Keratinocyte (primary cell): ENCODE measurements at regions not wholly inside any gene's neighbourhood (a gene's known extent, or its start where the extent isn't known, plus 50 kb on each side); places are given as distances from the start of the nearest gene placed in this dataset.

ENCODE experiments used
- DNase-seq: peaks from one replicate; pipeline ENCODE4 v3.0.0-alpha.2; 2011; ENCODE audit warnings: low read depth, missing footprints, low spot score
- FAIRE-seq: peaks from 2 replicates; lab custom pipeline; 2011; peaks lifted over from hg19 to GRCh38; lab: Jason Lieb, UNC
- H2AFZ ChIP-seq: 2 replicates; pipeline ENCODE4 v1.6.0; 2012; ENCODE audit warnings: low read length, control low read depth, inconsistent platforms; ENCODE audit not compliant: control insufficient read depth
- H3K27ac ChIP-seq: 2 replicates; pipeline ENCODE4 v1.5.1; 2011; ENCODE audit warnings: low read length; ENCODE audit not compliant: control insufficient read depth, insufficient read depth
- H3K27me3 ChIP-seq: 3 replicates; pipeline ENCODE4 v1.6.0; 2011; ENCODE audit warnings: low read length; ENCODE audit not compliant: control insufficient read depth, insufficient read depth; ENCODE audit errors: extremely low read depth
- H3K36me3 ChIP-seq, 2 experiments: 2 replicates in 1 of 2; 3 replicates in 1 of 2; pipeline ENCODE4 v1.5.1; 2011; ENCODE audit warnings: low read length in 2 of 2, mild to moderate bottlenecking in 1 of 2; ENCODE audit not compliant: control insufficient read depth in 2 of 2, insufficient read depth in 2 of 2; ENCODE audit errors: extremely low read depth in 1 of 2
- H3K4me1 ChIP-seq: 3 replicates; pipeline ENCODE4 v1.5.1; 2011; ENCODE audit warnings: low read length; ENCODE audit not compliant: control insufficient read depth, insufficient read depth; ENCODE audit errors: extremely low read depth
- H3K4me2 ChIP-seq: 3 replicates; pipeline ENCODE4 v1.6.0; 2011; ENCODE audit warnings: low read depth, low read length; ENCODE audit not compliant: control insufficient read depth, insufficient read depth; ENCODE audit errors: extremely low read depth
- H3K4me3 ChIP-seq, 3 experiments: fragments of 200-600 bp in 1 of 3; sonication (generic) in 1 of 3; 2 replicates in 2 of 3; 3 replicates in 1 of 3; pipeline ENCODE4 v1.5.1; 2011 to 2016; ENCODE audit warnings: low read length in 3 of 3, mild to moderate bottlenecking in 3 of 3, control low read depth in 2 of 3, inconsistent platforms in 1 of 3, low read depth in 1 of 3, mixed read lengths in 1 of 3, mixed run types in 1 of 3, moderate library complexity in 1 of 3; ENCODE audit not compliant: control insufficient read depth in 2 of 3, insufficient read depth in 2 of 3; ENCODE audit errors: extremely low read depth in 1 of 3
- H3K79me2 ChIP-seq: 2 replicates; pipeline ENCODE4 v1.6.0; 2012; ENCODE audit warnings: low read length; ENCODE audit not compliant: control insufficient read depth, insufficient read depth
- H3K9ac ChIP-seq: 3 replicates; pipeline ENCODE4 v1.6.0; 2011; ENCODE audit warnings: low read length; ENCODE audit not compliant: control insufficient read depth, insufficient read depth; ENCODE audit errors: extremely low read depth
- H3K9me1 ChIP-seq: 3 replicates; pipeline ENCODE4 v1.6.0; 2011; ENCODE audit warnings: low read length; ENCODE audit not compliant: control insufficient read depth, insufficient read depth; ENCODE audit errors: extremely low read depth
- H3K9me3 ChIP-seq: 2 replicates; pipeline ENCODE4 v1.5.1; 2012; ENCODE audit warnings: low read depth, low read length; ENCODE audit not compliant: control insufficient read depth
- H4K20me1 ChIP-seq: 3 replicates; pipeline ENCODE4 v1.6.0; 2011; ENCODE audit warnings: low read length; ENCODE audit not compliant: control insufficient read depth, insufficient read depth; ENCODE audit errors: extremely low read depth
- EZH2 ChIP-seq: IDR thresholded peaks from one replicate; pipeline ENCODE4 v1.6.1; 2012; ENCODE audit warnings: inconsistent platforms, mild to moderate bottlenecking, low read length, moderate library complexity
- dilution Hi-C: fragments of 300-500 bp; cut with MboI; formaldehyde crosslinking; loops from one replicate; pipeline ENCODE4 v1.7.0; 2020; ENCODE audit warnings: low sequenced_read_pairs; ENCODE audit not compliant: extremely low pct_ligation_motif_present
- TF ChIP-seq, protein P1 (sequence below), 3 experiments: IDR thresholded peaks in 1 of 3; conservative IDR thresholded peaks in 1 of 3; optimal IDR thresholded peaks in 1 of 3; 2 replicates in 2 of 3; 3 replicates in 1 of 3; pipeline versions ENCODE3 to v1.5.1; 2011; ENCODE audit warnings: low read length in 3 of 3, mild to moderate bottlenecking in 3 of 3, moderate library complexity in 2 of 3, control low read depth in 1 of 3, inconsistent platforms in 1 of 3; ENCODE audit not compliant: insufficient read depth in 2 of 3; ENCODE audit errors: extremely low read depth in 1 of 3

DNA sequence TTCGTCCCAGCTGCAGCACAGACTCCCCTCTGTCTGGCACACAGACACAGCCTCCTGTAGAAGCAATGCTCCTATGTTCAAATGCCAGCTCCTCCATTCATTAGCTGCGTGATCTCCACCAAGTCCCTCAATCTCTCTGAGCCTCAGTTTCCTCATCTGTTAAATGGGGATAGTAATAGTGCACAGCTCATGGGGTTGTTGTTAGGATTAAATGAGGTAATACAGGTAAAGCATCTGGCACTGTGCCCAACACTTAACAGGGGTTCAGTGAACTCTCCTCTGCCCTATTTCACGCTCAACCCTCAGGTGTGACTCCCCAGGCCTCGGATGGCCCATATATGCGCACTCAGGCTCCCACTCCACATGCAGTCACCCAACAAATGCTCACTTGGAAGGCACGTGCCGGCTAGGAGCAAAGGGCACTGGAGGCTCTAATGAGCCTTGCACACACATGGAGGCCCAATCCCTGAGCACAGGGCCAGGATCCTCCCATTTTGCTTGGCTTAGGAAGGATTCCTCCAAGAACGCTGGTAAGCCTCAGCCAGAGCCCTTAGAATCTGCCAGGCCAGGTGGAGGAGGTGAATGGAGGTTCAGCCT is 176.0 kb upstream of the LINGO1 start:
- dilution Hi-C loops: no loop called here
- Histone ChIP-seq H3K79me2 (no peaks in the 10 kb centered on the region), H3K9me3 (no peaks in the 10 kb centered on the region), H3K9ac (no peak overlapping the region), H3K4me2 (no peak overlapping the region), H4K20me1 (no peaks in the 10 kb centered on the region), H3K4me3 (no peak overlapping the region), H3K27me3 (peaks cover 3% of the 10 kb centered on the region), H3K27ac (no peak overlapping the region), H3K4me1 (no peaks in the 10 kb centered on the region), H3K9me1 (no peaks in the 10 kb centered on the region), H2AFZ (no peak overlapping the region), H3K36me3 (no peaks in the 10 kb centered on the region)
- FAIRE-seq (no peak), DNase-seq (no peak)
- TF ChIP-seq, protein P1, sequence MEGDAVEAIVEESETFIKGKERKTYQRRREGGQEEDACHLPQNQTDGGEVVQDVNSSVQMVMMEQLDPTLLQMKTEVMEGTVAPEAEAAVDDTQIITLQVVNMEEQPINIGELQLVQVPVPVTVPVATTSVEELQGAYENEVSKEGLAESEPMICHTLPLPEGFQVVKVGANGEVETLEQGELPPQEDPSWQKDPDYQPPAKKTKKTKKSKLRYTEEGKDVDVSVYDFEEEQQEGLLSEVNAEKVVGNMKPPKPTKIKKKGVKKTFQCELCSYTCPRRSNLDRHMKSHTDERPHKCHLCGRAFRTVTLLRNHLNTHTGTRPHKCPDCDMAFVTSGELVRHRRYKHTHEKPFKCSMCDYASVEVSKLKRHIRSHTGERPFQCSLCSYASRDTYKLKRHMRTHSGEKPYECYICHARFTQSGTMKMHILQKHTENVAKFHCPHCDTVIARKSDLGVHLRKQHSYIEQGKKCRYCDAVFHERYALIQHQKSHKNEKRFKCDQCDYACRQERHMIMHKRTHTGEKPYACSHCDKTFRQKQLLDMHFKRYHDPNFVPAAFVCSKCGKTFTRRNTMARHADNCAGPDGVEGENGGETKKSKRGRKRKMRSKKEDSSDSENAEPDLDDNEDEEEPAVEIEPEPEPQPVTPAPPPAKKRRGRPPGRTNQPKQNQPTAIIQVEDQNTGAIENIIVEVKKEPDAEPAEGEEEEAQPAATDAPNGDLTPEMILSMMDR (optimal IDR thresholded peaks at IDR 0.05 in 1 of 3, IDR thresholded peaks at IDR 0.05 in 1 of 3, conservative IDR thresholded peaks at IDR 0.05 in 1 of 3; ENCODE audit: extremely low read depth in 1 of 3, insufficient read depth in 2 of 3, low read length in 3 of 3): no peak
- TF ChIP-seq EZH2: no peak

DNA sequence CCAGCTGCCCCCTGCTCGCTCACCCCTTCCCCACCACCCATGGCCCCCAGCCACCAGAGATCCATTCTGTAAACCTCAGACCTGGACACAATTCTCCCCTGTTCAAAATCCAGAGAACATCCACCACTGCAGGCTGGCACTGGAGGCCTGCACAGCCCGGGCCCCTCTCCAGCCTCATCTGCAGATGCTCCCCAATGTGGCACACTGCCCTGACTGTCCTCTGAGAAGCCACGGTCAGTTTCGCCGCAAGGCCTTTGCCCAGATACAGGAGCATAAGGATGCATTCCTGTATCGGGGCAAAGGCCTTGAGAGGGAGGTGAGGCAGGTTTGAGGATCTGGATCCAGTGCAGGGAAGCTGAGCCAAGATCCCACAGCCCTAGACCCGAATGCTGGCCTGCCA is 175.4 kb upstream of the LINGO1 start:
- H3K9me1 ChIP-seq: no peaks in the 10 kb centered on the region
- no peaks in the 10 kb centered on the region for H3K4me1 ChIP-seq
- no peaks in the 10 kb centered on the region for H3K9me3 ChIP-seq
- H3K4me3 ChIP-seq: no peak overlapping the region
- no peak overlapping the region for H3K4me2 ChIP-seq
- FAIRE-seq (no peak), DNase-seq (no peak)
- H3K36me3 ChIP-seq: no peaks in the 10 kb centered on the region
- H3K27me3 ChIP-seq: peaks cover 3% of the 10 kb centered on the region
- no peak for TF ChIP-seq EZH2
- TF ChIP-seq, protein P1 (optimal IDR thresholded peaks at IDR 0.05 in 1 of 3, IDR thresholded peaks at IDR 0.05 in 1 of 3, conservative IDR thresholded peaks at IDR 0.05 in 1 of 3; ENCODE audit: extremely low read depth in 1 of 3, insufficient read depth in 2 of 3, low read length in 3 of 3): no peak
- no peaks in the 10 kb centered on the region for H3K79me2 ChIP-seq
- H4K20me1 ChIP-seq: no peaks in the 10 kb centered on the region
- no peak overlapping the region for H2AFZ ChIP-seq
- no peak overlapping the region for H3K27ac ChIP-seq
- dilution Hi-C loops: no loop called here
- H3K9ac ChIP-seq: no peak overlapping the region
